Body of pancreas (tissue), 4 donors: ENCODE measurements at regions not wholly inside any gene's neighbourhood (a gene's known extent, or its start where the extent isn't known, plus 50 kb on each side); places are given as distances from the start of the nearest gene placed in this dataset.

Experiments
- CTCF ChIP-seq, 7 experiments: fragments of 450-650 bp in 4 of 7; fragments of 200-600 bp in 3 of 7; sonication (generic) in 3 of 7; IDR thresholded peaks; one replicate each; pipeline ENCODE4 v1.5.1; 2016 to 2019; ENCODE audit warnings: antibody characterized with exemption in 7 of 7
- POLR2A ChIP-seq, 3 donors: fragments of 450-650 bp; IDR thresholded peaks; one replicate each; pipeline ENCODE4 v1.6.1; 2016; ENCODE audit warnings: antibody characterized with exemption in 3 of 3, mild to moderate bottlenecking in 2 of 3

DNA sequence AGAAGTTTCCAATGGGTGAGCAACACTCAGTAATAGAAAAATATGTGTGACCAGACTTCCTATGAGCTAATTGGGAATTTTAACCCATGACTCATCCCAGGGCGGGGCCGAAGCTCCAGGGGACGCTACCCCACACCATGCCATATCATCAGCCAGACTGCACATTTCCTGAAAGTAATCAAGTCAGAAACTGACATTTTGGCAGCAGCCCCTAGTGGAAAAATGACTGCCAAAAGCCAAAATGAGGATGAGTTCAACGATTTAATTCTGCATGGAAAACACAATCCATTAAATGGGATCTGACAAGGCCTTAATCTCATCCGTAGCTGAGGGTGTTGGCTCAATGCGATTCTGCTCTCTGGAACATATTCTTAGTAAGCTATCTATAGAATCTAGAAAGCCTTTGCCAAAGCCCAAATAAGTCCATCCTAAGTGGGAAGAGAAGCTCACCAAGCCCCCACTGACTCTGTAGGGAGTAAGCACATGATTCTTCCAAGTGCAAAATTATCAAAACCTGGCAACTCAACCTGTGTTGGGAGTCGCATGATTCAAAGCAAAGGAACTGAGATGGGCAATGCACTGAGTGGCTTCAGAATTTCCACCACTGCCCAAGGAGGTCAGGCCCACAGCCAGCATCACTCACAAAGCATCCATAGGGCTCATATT is 93.1 kb upstream of the PDE1C start:
- TF ChIP-seq CTCF (IDR thresholded peaks at IDR 0.05) (no peak), POLR2A (IDR thresholded peaks at IDR 0.05) (no peak)
